ENCODE measurements at regions not wholly inside any gene's neighbourhood (a gene's known extent, or its start where the extent isn't known, plus 50 kb on each side); places are given as distances from the start of the nearest gene placed in this dataset.

GRCh38 chr13:112639521-112639920, 50.3 kb upstream of the ATP11A start:
- Histone ChIP-seq H3K4me3 (ENCODE audit: low read depth, low read length) (no peak overlapping the region), H3K27ac (ENCODE audit: extremely low read depth, low read depth, low read length) (no peak overlapping the region), H3K4me1 (ENCODE audit: control insufficient read depth, insufficient read depth, low read length) (no peaks in the 10 kb centered on the region), H3K36me3 (ENCODE audit: control insufficient read depth in 2 of 2, insufficient read depth in 1 of 2, low read length in 2 of 2) (no peaks in the 10 kb centered on the region), H3K9me3 (ENCODE audit: control insufficient read depth, insufficient read depth, low read depth, low read length) (no peaks in the 10 kb centered on the region)
- POLR2A ChIA-PET: no interaction called here
- CTCF ChIA-PET: interaction anchor here (0.6 to 1.9 kb wide), 3 partner anchors 13 to 293 kb away, joined by 3 to 11 read pairs (median 6); no protein-coding TSS in a partner anchor
- no peak for TF ChIP-seq ZNF391 (tag by site-specific recombination; IDR thresholded peaks at IDR 0.05; ENCODE audit: borderline replicate concordance, low read depth)
- no peak for TF ChIP-seq ZSCAN30 (tag by site-specific recombination; IDR thresholded peaks at IDR 0.05)
- no peak for TF ChIP-seq TCF7L2 (IDR thresholded peaks at IDR 0.05; ENCODE audit: borderline replicate concordance, low read depth, low read length)
- no peak for TF ChIP-seq FEZF1 (tag by site-specific recombination; IDR thresholded peaks at IDR 0.05)
- TF ChIP-seq ZNF335 (tag by site-specific recombination; conservative IDR thresholded peaks at IDR 0.05): no peak
- TF ChIP-seq PBX3 (CRISPR knock-in tag; IDR thresholded peaks at IDR 0.05): no peak
- no peak for TF ChIP-seq MYNN (tag by site-specific recombination; IDR thresholded peaks at IDR 0.05; ENCODE audit: borderline replicate concordance)

GRCh38 chr13:112638919-112639318, 50.9 kb upstream of the ATP11A start:
- no peak overlapping the region for H3K27ac ChIP-seq (ENCODE audit: extremely low read depth, low read depth, low read length)
- no peaks in the 10 kb centered on the region for H3K9me3 ChIP-seq (ENCODE audit: control insufficient read depth, insufficient read depth, low read depth, low read length)
- no peak overlapping the region for H3K4me3 ChIP-seq (ENCODE audit: low read depth, low read length)
- CTCF ChIA-PET: no interaction called here
- H3K36me3 ChIP-seq (ENCODE audit: control insufficient read depth in 2 of 2, insufficient read depth in 1 of 2, low read length in 2 of 2): no peaks in the 10 kb centered on the region
- POLR2A ChIA-PET: no interaction called here
- TF ChIP-seq ZSCAN5A (tag by site-specific recombination; IDR thresholded peaks at IDR 0.05) (no peak), ZNF560 (tag by site-specific recombination; IDR thresholded peaks at IDR 0.05; ENCODE audit: borderline replicate concordance) (no peak), ZNF311 (tag by site-specific recombination; IDR thresholded peaks at IDR 0.05; ENCODE audit: borderline replicate concordance) (no peak), ZNF416 (tag by site-specific recombination; IDR thresholded peaks at IDR 0.05) (no peak), ZNF510 (tag by site-specific recombination; IDR thresholded peaks at IDR 0.05; ENCODE audit: insufficient replicate concordance) (no peak)
- no peaks in the 10 kb centered on the region for H3K4me1 ChIP-seq (ENCODE audit: control insufficient read depth, insufficient read depth, low read length)

GRCh38 chr13:112638157-112638750, 50.3 kb upstream of the TUBGCP3 start:
- TF ChIP-seq ZNF488 (tag by site-specific recombination; IDR thresholded peaks at IDR 0.05) (no peak), ZNF416 (tag by site-specific recombination; IDR thresholded peaks at IDR 0.05) (no peak), ZNF501 (tag by site-specific recombination; IDR thresholded peaks at IDR 0.05) (no peak), TCF7L2 (IDR thresholded peaks at IDR 0.05; ENCODE audit: borderline replicate concordance, low read depth, low read length) (no peak), ZNF473 (tag by site-specific recombination; IDR thresholded peaks at IDR 0.05) (no peak), ZNF16 (tag by site-specific recombination; IDR thresholded peaks at IDR 0.05; ENCODE audit: low read depth) (no peak), ZBTB20 (tag by site-specific recombination; IDR thresholded peaks at IDR 0.05) (no peak)
- Histone ChIP-seq H3K4me1 (ENCODE audit: control insufficient read depth, insufficient read depth, low read length) (no peaks in the 10 kb centered on the region), H3K36me3 (ENCODE audit: control insufficient read depth in 2 of 2, insufficient read depth in 1 of 2, low read length in 2 of 2) (no peaks in the 10 kb centered on the region), H3K4me3 (ENCODE audit: low read depth, low read length) (no peak overlapping the region), H3K9me3 (ENCODE audit: control insufficient read depth, insufficient read depth, low read depth, low read length) (no peaks in the 10 kb centered on the region), H3K27ac (ENCODE audit: extremely low read depth, low read depth, low read length) (no peak overlapping the region)
- ChIA-PET CTCF (interaction anchor here (0.6 kb wide), 1 partner anchor 9 kb away, joined by 4 read pairs; no protein-coding TSS in a partner anchor), POLR2A (no interaction called here)

Data from HEK293 (cell line).